ENCODE measurements at regions not wholly inside any gene's neighbourhood (a gene's known extent, or its start where the extent isn't known, plus 50 kb on each side); places are given as distances from the start of the nearest gene placed in this dataset.

DNA sequence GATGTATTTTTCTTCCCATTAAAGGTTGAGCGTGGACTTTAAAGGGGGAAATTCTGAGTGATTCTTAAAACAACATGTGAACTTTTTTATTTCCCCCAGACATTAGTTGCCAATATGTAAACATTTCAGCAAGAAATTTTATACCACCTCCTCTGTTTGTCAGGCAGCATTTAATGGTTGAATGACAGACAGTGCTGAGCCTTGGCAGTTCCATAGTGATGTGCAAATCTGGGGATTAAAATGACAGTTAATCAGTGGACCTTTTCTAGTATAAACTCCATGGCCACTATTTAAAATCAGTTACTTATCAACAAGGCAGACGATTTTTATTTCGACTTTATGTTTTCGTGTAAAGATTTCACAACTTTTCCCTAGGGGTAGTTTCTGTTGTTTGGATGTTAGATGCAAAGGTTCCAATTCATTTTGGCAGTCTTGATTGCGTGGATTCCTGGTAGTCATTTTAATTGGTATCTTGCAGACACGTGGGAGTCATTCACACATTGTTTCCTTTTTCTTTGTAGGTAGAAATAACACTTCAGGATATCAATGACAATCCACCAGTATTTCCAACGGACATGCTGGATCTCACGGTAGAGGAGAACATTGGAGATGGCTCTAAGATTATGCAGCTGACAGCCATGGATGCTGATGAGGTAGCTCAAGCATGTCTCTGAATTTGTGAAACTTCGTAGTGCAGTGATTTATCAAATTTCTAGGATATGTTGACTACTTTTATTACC lies 83.7 kb downstream of the FAT4 start:
- TF ChIP-seq TCF4 (CRISPR knock-in tag; IDR thresholded peaks at IDR 0.05; ENCODE audit: borderline replicate concordance) (no peak), ZFP3 (CRISPR knock-in tag; IDR thresholded peaks at IDR 0.05) (no peak), ESRRG (CRISPR knock-in tag; IDR thresholded peaks at IDR 0.05) (no peak), ZNF565 (CRISPR knock-in tag; conservative IDR thresholded peaks at IDR 0.05; ENCODE audit: low read depth) (no peak), SNAI2 (CRISPR knock-in tag; IDR thresholded peaks at IDR 0.05) (no peak), ZFP30 (CRISPR knock-in tag; IDR thresholded peaks at IDR 0.05) (no peak), PPARA (CRISPR knock-in tag; IDR thresholded peaks at IDR 0.05; ENCODE audit: borderline replicate concordance) (no peak), ISL1 (CRISPR knock-in tag; IDR thresholded peaks at IDR 0.05) (no peak), ARNTL (CRISPR knock-in tag; IDR thresholded peaks at IDR 0.05; ENCODE audit: borderline replicate concordance, low read depth) (no peak), ZNF8 (CRISPR knock-in tag; IDR thresholded peaks at IDR 0.05) (no peak)
- TF ChIP-seq, protein P1, sequence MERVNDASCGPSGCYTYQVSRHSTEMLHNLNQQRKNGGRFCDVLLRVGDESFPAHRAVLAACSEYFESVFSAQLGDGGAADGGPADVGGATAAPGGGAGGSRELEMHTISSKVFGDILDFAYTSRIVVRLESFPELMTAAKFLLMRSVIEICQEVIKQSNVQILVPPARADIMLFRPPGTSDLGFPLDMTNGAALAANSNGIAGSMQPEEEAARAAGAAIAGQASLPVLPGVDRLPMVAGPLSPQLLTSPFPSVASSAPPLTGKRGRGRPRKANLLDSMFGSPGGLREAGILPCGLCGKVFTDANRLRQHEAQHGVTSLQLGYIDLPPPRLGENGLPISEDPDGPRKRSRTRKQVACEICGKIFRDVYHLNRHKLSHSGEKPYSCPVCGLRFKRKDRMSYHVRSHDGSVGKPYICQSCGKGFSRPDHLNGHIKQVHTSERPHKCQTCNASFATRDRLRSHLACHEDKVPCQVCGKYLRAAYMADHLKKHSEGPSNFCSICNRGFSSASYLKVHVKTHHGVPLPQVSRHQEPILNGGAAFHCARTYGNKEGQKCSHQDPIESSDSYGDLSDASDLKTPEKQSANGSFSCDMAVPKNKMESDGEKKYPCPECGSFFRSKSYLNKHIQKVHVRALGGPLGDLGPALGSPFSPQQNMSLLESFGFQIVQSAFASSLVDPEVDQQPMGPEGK (CRISPR knock-in tag; IDR thresholded peaks at IDR 0.05; ENCODE audit: borderline replicate concordance) = no peak
- TF ChIP-seq, protein P2, sequence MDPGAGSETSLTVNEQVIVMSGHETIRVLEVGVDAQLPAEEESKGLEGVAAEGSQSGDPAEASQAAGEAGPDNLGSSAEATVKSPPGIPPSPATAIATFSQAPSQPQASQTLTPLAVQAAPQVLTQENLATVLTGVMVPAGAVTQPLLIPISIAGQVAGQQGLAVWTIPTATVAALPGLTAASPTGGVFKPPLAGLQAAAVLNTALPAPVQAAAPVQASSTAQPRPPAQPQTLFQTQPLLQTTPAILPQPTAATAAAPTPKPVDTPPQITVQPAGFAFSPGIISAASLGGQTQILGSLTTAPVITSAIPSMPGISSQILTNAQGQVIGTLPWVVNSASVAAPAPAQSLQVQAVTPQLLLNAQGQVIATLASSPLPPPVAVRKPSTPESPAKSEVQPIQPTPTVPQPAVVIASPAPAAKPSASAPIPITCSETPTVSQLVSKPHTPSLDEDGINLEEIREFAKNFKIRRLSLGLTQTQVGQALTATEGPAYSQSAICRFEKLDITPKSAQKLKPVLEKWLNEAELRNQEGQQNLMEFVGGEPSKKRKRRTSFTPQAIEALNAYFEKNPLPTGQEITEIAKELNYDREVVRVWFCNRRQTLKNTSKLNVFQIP (CRISPR knock-in tag; IDR thresholded peaks at IDR 0.05; ENCODE audit: borderline replicate concordance, low read depth) = no peak
- TF ChIP-seq, protein P3, sequence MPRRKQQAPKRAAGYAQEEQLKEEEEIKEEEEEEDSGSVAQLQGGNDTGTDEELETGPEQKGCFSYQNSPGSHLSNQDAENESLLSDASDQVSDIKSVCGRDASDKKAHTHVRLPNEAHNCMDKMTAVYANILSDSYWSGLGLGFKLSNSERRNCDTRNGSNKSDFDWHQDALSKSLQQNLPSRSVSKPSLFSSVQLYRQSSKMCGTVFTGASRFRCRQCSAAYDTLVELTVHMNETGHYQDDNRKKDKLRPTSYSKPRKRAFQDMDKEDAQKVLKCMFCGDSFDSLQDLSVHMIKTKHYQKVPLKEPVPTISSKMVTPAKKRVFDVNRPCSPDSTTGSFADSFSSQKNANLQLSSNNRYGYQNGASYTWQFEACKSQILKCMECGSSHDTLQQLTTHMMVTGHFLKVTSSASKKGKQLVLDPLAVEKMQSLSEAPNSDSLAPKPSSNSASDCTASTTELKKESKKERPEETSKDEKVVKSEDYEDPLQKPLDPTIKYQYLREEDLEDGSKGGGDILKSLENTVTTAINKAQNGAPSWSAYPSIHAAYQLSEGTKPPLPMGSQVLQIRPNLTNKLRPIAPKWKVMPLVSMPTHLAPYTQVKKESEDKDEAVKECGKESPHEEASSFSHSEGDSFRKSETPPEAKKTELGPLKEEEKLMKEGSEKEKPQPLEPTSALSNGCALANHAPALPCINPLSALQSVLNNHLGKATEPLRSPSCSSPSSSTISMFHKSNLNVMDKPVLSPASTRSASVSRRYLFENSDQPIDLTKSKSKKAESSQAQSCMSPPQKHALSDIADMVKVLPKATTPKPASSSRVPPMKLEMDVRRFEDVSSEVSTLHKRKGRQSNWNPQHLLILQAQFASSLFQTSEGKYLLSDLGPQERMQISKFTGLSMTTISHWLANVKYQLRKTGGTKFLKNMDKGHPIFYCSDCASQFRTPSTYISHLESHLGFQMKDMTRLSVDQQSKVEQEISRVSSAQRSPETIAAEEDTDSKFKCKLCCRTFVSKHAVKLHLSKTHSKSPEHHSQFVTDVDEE (CRISPR knock-in tag; IDR thresholded peaks at IDR 0.05) = no peak
- TF ChIP-seq, protein P4, sequence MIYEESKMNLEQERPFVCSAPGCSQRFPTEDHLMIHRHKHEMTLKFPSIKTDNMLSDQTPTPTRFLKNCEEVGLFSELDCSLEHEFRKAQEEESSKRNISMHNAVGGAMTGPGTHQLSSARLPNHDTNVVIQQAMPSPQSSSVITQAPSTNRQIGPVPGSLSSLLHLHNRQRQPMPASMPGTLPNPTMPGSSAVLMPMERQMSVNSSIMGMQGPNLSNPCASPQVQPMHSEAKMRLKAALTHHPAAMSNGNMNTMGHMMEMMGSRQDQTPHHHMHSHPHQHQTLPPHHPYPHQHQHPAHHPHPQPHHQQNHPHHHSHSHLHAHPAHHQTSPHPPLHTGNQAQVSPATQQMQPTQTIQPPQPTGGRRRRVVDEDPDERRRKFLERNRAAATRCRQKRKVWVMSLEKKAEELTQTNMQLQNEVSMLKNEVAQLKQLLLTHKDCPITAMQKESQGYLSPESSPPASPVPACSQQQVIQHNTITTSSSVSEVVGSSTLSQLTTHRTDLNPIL (CRISPR knock-in tag; IDR thresholded peaks at IDR 0.05; ENCODE audit: low read depth) = no peak
